ENCODE measurements at regions not wholly inside any gene's neighbourhood (a gene's known extent, or its start where the extent isn't known, plus 50 kb on each side); places are given as distances from the start of the nearest gene placed in this dataset.

GRCh38 chr6:116990679-116991078 is 113.6 kb downstream of the RFX6 start:
- Histone ChIP-seq H3K27me3 (ENCODE audit: control insufficient read depth, low read length) (no peaks in the 10 kb centered on the region), H3K27ac (ENCODE audit: low read depth, low read length) (no peak overlapping the region), H3K4me1 (ENCODE audit: control insufficient read depth, low read length) (no peaks in the 10 kb centered on the region), H3K9me3 (ENCODE audit: control insufficient read depth, insufficient read depth, low read length) (no peaks in the 10 kb centered on the region), H3K79me2 (ENCODE audit: control insufficient read depth, low read length) (no peaks in the 10 kb centered on the region), H3K36me3 (ENCODE audit: control insufficient read depth, low read length) (no peaks in the 10 kb centered on the region), H4K20me1 (ENCODE audit: control insufficient read depth, insufficient read depth, low read depth, low read length) (no peaks in the 10 kb centered on the region), H3K4me2 (ENCODE audit: low read length) (no peak overlapping the region), H3F3A (ENCODE audit: control insufficient read depth, insufficient read depth) (no peaks in the 10 kb centered on the region), H3K9me2 (replicated peaks; ENCODE audit: control insufficient read depth, low read length) (no peaks in the 10 kb centered on the region), H3K4me3 (ENCODE audit: low read length) (no peak overlapping the region)
- TF ChIP-seq EZH2phosphoT487 (IDR thresholded peaks at IDR 0.05; ENCODE audit: borderline replicate concordance, low read length) (no peak), CTCF (IDR thresholded peaks at IDR 0.05; ENCODE audit: low read depth, low read length, poor library complexity, severe bottlenecking) (no peak)

- TF ChIP-seq EZH2phosphoT487 (IDR thresholded peaks at IDR 0.05; ENCODE audit: borderline replicate concordance, low read length) (no peak), CTCF (IDR thresholded peaks at IDR 0.05; ENCODE audit: low read depth, low read length, poor library complexity, severe bottlenecking) (no peak)
- H3K36me3 ChIP-seq (ENCODE audit: control insufficient read depth, low read length) = no peaks in the 10 kb centered on the region
- H3K27ac ChIP-seq (ENCODE audit: low read depth, low read length) = no peak overlapping the region
- H3F3A ChIP-seq (ENCODE audit: control insufficient read depth, insufficient read depth) = no peaks in the 10 kb centered on the region
- no peaks in the 10 kb centered on the region for H3K9me2 ChIP-seq (replicated peaks; ENCODE audit: control insufficient read depth, low read length)
- no peak overlapping the region for H3K4me3 ChIP-seq (ENCODE audit: low read length)
- H3K9me3 ChIP-seq (ENCODE audit: control insufficient read depth, insufficient read depth, low read length) = no peaks in the 10 kb centered on the region
- H4K20me1 ChIP-seq (ENCODE audit: control insufficient read depth, insufficient read depth, low read depth, low read length) = no peaks in the 10 kb centered on the region
- no peaks in the 10 kb centered on the region for H3K79me2 ChIP-seq (ENCODE audit: control insufficient read depth, low read length)
- no peaks in the 10 kb centered on the region for H3K27me3 ChIP-seq (ENCODE audit: control insufficient read depth, low read length)
- H3K4me1 ChIP-seq (ENCODE audit: control insufficient read depth, low read length) = no peaks in the 10 kb centered on the region
- H3K4me2 ChIP-seq (ENCODE audit: low read length) = no peak overlapping the region
These were observed 115.5 kb downstream of the RFX6 start for GRCh38 chr6:116992546-116992945.

- TF ChIP-seq EZH2phosphoT487 (IDR thresholded peaks at IDR 0.05; ENCODE audit: borderline replicate concordance, low read length) (no peak), CTCF (IDR thresholded peaks at IDR 0.05; ENCODE audit: low read depth, low read length, poor library complexity, severe bottlenecking) (no peak)
- no peaks in the 10 kb centered on the region for H3K9me2 ChIP-seq (replicated peaks; ENCODE audit: control insufficient read depth, low read length)
- no peaks in the 10 kb centered on the region for H3K79me2 ChIP-seq (ENCODE audit: control insufficient read depth, low read length)
- no peaks in the 10 kb centered on the region for H3K4me1 ChIP-seq (ENCODE audit: control insufficient read depth, low read length)
- H3F3A ChIP-seq (ENCODE audit: control insufficient read depth, insufficient read depth) = no peaks in the 10 kb centered on the region
- H3K9me3 ChIP-seq (ENCODE audit: control insufficient read depth, insufficient read depth, low read length) = no peaks in the 10 kb centered on the region
- H3K4me2 ChIP-seq (ENCODE audit: low read length) = no peak overlapping the region
- H4K20me1 ChIP-seq (ENCODE audit: control insufficient read depth, insufficient read depth, low read depth, low read length) = no peaks in the 10 kb centered on the region
- no peaks in the 10 kb centered on the region for H3K27me3 ChIP-seq (ENCODE audit: control insufficient read depth, low read length)
- H3K4me3 ChIP-seq (ENCODE audit: low read length) = no peak overlapping the region
- no peak overlapping the region for H3K27ac ChIP-seq (ENCODE audit: low read depth, low read length)
- no peaks in the 10 kb centered on the region for H3K36me3 ChIP-seq (ENCODE audit: control insufficient read depth, low read length)
These were observed 117.4 kb downstream of the RFX6 start for GRCh38 chr6:116994447-116994846.

- Histone ChIP-seq H3K36me3 (ENCODE audit: control insufficient read depth, low read length) (no peaks in the 10 kb centered on the region), H3K9me2 (replicated peaks; ENCODE audit: control insufficient read depth, low read length) (no peaks in the 10 kb centered on the region), H3K4me1 (ENCODE audit: control insufficient read depth, low read length) (no peaks in the 10 kb centered on the region), H3K27ac (ENCODE audit: low read depth, low read length) (no peak overlapping the region), H3K9me3 (ENCODE audit: control insufficient read depth, insufficient read depth, low read length) (no peaks in the 10 kb centered on the region), H4K20me1 (ENCODE audit: control insufficient read depth, insufficient read depth, low read depth, low read length) (no peaks in the 10 kb centered on the region), H3K4me2 (ENCODE audit: low read length) (no peak overlapping the region), H3K79me2 (ENCODE audit: control insufficient read depth, low read length) (no peaks in the 10 kb centered on the region), H3F3A (ENCODE audit: control insufficient read depth, insufficient read depth) (no peaks in the 10 kb centered on the region), H3K4me3 (ENCODE audit: low read length) (no peak overlapping the region), H3K27me3 (ENCODE audit: control insufficient read depth, low read length) (no peaks in the 10 kb centered on the region)
- TF ChIP-seq CTCF (IDR thresholded peaks at IDR 0.05; ENCODE audit: low read depth, low read length, poor library complexity, severe bottlenecking) = no peak
- TF ChIP-seq EZH2phosphoT487 (IDR thresholded peaks at IDR 0.05; ENCODE audit: borderline replicate concordance, low read length) = no peak
These were observed 119.8 kb downstream of the RFX6 start for GRCh38 chr6:116996842-116997241.
